ENCODE measurements at regions not wholly inside any gene's neighbourhood (a gene's known extent, or its start where the extent isn't known, plus 50 kb on each side); places are given as distances from the start of the nearest gene placed in this dataset.

DNA sequence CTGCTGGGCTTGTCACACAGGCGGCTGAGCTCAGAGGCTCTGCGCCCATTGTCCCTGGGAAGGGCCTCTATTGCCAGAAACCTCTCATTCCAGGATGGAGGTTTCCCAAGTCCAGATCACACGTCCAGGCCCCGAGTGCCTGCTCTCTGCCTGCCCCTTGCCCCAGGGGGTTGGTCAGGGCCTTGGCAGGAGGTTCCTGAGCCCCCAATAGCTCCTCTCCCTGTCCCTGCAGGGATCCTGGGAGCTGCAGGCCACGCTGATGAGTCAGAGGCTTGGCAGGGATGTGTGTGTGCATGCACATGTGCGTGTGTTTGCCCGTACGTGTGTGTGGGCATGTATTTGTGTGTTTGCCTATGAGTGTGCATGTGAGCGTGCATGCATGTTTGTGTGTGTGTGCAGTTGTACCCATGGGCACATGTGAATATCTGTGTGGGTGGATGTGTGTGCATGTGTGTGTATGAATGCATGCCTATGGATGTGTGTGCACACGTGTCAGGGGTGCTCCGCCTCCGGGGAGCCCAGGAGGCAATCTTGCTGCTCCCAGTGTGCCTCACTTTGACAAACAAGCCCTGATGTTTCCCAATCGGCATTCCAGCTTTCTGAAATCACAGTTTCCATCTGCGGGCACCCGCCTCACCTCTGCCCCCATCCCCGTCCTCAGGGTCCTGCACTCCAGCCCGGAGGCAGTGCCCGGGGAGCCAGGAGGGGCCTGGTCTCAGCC lies 98.4 kb upstream of the GSE1 start:
- intact Hi-C loops (cut with DNase I; ENCODE audit: low total_unique reads): no loop called here
- TF ChIP-seq POLR2A (IDR thresholded peaks at IDR 0.05): no peak
- TF ChIP-seq, protein P1, sequence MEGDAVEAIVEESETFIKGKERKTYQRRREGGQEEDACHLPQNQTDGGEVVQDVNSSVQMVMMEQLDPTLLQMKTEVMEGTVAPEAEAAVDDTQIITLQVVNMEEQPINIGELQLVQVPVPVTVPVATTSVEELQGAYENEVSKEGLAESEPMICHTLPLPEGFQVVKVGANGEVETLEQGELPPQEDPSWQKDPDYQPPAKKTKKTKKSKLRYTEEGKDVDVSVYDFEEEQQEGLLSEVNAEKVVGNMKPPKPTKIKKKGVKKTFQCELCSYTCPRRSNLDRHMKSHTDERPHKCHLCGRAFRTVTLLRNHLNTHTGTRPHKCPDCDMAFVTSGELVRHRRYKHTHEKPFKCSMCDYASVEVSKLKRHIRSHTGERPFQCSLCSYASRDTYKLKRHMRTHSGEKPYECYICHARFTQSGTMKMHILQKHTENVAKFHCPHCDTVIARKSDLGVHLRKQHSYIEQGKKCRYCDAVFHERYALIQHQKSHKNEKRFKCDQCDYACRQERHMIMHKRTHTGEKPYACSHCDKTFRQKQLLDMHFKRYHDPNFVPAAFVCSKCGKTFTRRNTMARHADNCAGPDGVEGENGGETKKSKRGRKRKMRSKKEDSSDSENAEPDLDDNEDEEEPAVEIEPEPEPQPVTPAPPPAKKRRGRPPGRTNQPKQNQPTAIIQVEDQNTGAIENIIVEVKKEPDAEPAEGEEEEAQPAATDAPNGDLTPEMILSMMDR (IDR thresholded peaks at IDR 0.05): no peak
- DNase-seq: peak; percentile 73 to 76
- H3K4me3 ChIP-seq: no peak overlapping the region
- H3K9me3 ChIP-seq: no peaks in the 10 kb centered on the region
- H3K27me3 ChIP-seq: no peaks in the 10 kb centered on the region
- H3K36me3 ChIP-seq: no peaks in the 10 kb centered on the region
- H3K27ac ChIP-seq: peak overlapping the region; percentile 11 to 63
- peaks cover 7 to 14% of the 10 kb centered on the region in 2 donors for H3K4me1 ChIP-seq

DNA sequence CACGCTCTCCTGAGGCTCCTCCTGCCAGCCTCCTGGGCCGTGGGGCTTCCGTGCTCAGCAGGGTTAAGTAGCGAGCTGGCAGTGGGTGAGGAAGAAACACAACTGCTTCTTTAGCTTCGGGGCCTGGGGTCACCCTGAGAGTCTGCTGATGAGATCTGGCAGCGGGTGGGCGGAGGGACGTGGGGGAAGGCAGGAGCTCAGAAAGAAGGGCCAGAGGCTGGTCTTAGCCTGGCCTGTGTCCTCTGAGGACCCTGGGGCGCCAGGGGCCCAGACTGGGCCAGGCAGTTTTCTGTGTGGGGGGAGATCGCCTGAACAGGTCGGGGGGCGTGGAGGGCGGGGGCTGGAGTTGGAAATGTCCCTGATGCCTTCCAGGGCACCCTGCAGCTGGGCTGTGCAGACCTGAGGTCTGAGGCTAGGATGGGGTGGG lies 97.8 kb upstream of the GSE1 start:
- Histone ChIP-seq H3K36me3 (no peaks in the 10 kb centered on the region), H3K27ac (peak overlapping the region in 1 of 2 donors; percentile 63), H3K4me3 (no peak overlapping the region), H3K4me1 (peaks cover 7 to 14% of the 10 kb centered on the region in 2 donors), H3K27me3 (no peaks in the 10 kb centered on the region), H3K9me3 (no peaks in the 10 kb centered on the region)
- no peak for DNase-seq
- TF ChIP-seq, protein P1 (IDR thresholded peaks at IDR 0.05): no peak
- TF ChIP-seq POLR2A (IDR thresholded peaks at IDR 0.05): no peak
- intact Hi-C loops (cut with DNase I; ENCODE audit: low total_unique reads): no loop called here

DNA sequence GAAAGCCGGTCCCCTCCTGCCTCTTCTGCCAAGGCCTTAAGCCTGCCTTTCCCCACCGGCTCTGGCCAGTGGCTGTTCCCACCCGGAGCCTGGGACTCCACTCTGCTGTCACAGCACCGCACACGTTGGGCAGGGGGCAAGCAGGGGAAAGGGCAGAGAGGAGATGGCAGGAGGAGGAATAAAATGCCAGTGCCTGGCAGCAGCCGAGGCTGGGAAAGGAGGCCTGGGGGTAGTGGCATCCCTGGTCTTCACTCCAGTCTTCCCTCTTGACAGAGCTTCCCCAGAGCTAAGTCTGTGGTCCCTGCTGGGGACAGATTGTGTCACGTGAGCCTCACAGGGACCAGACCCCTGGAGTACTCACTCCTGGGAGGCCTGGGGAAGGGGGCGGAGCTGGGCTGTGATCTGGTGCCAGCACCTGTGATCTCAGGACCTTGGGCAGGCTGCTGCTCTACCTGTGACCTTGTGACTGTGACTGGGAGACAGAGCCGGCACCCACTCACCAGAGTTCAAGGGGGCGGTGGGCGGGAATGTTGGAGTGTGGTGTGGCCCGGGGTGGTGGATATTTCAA lies 97.2 kb upstream of the GSE1 start:
- Histone ChIP-seq H3K4me1 (peaks cover 7 to 14% of the 10 kb centered on the region in 2 donors), H3K36me3 (no peaks in the 10 kb centered on the region), H3K27me3 (no peaks in the 10 kb centered on the region), H3K4me3 (no peak overlapping the region), H3K9me3 (no peaks in the 10 kb centered on the region), H3K27ac (peak overlapping the region in 1 of 2 donors; percentile 63)
- DNase-seq: no peak
- intact Hi-C loops (cut with DNase I; ENCODE audit: low total_unique reads): no loop called here
- TF ChIP-seq, protein P1 (IDR thresholded peaks at IDR 0.05): no peak
- TF ChIP-seq POLR2A (IDR thresholded peaks at IDR 0.05): no peak

DNA sequence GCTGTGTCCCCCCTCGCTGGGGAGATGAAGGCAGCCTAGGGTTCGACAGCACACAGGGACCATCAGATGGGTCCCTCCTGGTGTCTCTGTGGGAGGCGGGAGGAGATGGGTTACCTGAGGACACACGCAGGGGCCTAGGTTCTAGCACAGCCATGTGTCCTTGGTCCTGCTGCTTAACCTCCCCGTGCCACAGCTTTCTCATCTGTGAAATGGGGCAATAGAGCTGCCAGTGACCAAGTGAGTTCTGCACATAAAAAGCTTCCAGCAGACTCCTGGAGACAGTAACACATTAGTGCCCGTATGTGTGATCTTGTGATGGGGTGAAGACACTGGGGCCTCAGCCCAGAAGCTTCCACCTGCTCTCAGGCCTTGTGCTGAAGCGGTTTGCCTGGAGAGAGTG lies 96.0 kb upstream of the GSE1 start:
- TF ChIP-seq, protein P1 (IDR thresholded peaks at IDR 0.05): no peak
- TF ChIP-seq POLR2A (IDR thresholded peaks at IDR 0.05): no peak
- Histone ChIP-seq H3K4me1 (peaks cover 7 to 14% of the 10 kb centered on the region in 2 donors), H3K4me3 (no peak overlapping the region)

DNA sequence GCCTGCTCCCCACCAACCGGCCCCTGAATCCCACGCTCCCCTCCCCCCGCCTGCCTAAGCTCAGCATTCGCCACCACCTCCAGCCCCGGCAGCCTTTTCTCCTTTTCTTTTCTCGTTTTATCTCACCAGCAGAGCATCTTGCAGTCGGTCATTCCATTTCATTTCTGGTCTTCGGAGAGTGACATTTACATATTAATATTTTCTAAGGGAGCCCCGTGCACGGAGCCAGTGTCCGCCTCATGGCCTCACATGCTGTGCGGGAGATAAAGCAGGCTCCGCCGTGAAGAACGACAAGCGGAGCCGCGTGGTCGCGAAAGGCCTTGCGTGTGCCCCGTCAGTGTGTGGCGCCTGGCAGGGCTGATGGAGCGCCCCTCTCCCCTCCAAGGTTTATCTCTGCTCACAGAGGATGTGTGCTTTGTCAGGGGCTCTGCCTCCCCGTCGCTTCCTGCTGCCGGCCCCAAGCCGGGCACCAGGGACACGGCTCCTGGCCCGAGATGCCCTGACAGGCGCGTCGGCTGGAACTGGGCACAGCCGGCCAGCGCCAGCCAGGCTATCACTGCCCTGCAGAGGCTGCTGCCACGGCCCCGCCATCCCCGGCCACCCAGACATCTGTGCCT lies 95.5 kb upstream of the GSE1 start:
- Histone ChIP-seq H3K9me3 (no peaks in the 10 kb centered on the region), H3K36me3 (no peaks in the 10 kb centered on the region), H3K4me1 (peaks cover 7 to 14% of the 10 kb centered on the region in 2 donors), H3K27me3 (no peaks in the 10 kb centered on the region), H3K27ac (no peak overlapping the region), H3K4me3 (no peak overlapping the region)
- intact Hi-C loops (cut with DNase I; ENCODE audit: low total_unique reads): no loop called here
- no peak for DNase-seq
- no peak for TF ChIP-seq POLR2A (IDR thresholded peaks at IDR 0.05)
- TF ChIP-seq, protein P1 (IDR thresholded peaks at IDR 0.05): no peak

More for the DNA sequence above, 96.0 kb upstream of the GSE1 start:
- no peak for DNase-seq
- H3K27me3 ChIP-seq: no peaks in the 10 kb centered on the region
- intact Hi-C loops (cut with DNase I; ENCODE audit: low total_unique reads): no loop called here
- H3K27ac ChIP-seq: no peak overlapping the region
- no peaks in the 10 kb centered on the region for H3K36me3 ChIP-seq
- H3K9me3 ChIP-seq: no peaks in the 10 kb centered on the region

All from uterus (tissue), 3 donors.